IMR-90 (cell line): ENCODE measurements at regions not wholly inside any gene's neighbourhood (a gene's known extent, or its start where the extent isn't known, plus 50 kb on each side); places are given as distances from the start of the nearest gene placed in this dataset.
A peak's percentile ranks its signal among the peaks of the same experiment; 100 is the strongest.

Source experiments
- ATAC-seq: fragments of 200-7000 bp; cut with Tn5 transposase; 2 replicates; pipeline ENCODE4 v1.9.1; 2020; ENCODE audit warnings: low read depth, mild to moderate bottlenecking, moderate library complexity
- BruUV-seq: library from RNA; stranded (reverse); fragments of 400-500 nt; replicated peaks from 2 replicates; lab custom pipeline; 2021; lab: Mats Ljungman, UMichigan
- CTCF ChIA-PET: fragments of 300-600 bp; formaldehyde crosslinking; extraction: SDS; loops from one replicate; lab custom pipeline; 2021; ENCODE audit warnings: antibody characterized with exemption; lab: Yijun Ruan, JAX
- POLR2A ChIA-PET: fragments of 300-600 bp; sonication (Branson Sonifier 250); formaldehyde crosslinking; loops from one replicate; lab custom pipeline; 2022; ENCODE audit warnings: antibody characterized with exemption; ENCODE audit not compliant: unreplicated experiment; lab: Charles Lee
- DNase-seq: peaks from one replicate; pipeline ENCODE4 v3.0.0; 2013
- H2AFZ ChIP-seq: replicated peaks from 2 replicates; pipeline ENCODE3; 2013; ENCODE audit warnings: low read length, mild to moderate bottlenecking; ENCODE audit not compliant: poor library complexity
- H2AK5ac ChIP-seq: 2 replicates; pipeline ENCODE4 v1.6.1; 2013; ENCODE audit warnings: low read depth, low read length, inconsistent platforms
- H2AK9ac ChIP-seq: replicated peaks from 2 replicates; pipeline ENCODE3; 2013; ENCODE audit warnings: mild to moderate bottlenecking, low read depth, low read length, moderate library complexity; ENCODE audit not compliant: poor library complexity
- H2BK120ac ChIP-seq: 2 replicates; pipeline ENCODE4 v1.6.1; 2013; ENCODE audit warnings: low read depth, low read length, inconsistent platforms
- H2BK15ac ChIP-seq: 3 replicates; pipeline ENCODE4 v1.6.1; 2013; ENCODE audit warnings: low read depth, low read length, inconsistent platforms
- H2BK20ac ChIP-seq: 2 replicates; pipeline ENCODE4 v1.6.1; 2013; ENCODE audit warnings: low read depth, mild to moderate bottlenecking, inconsistent platforms, low read length, moderate library complexity
- H2BK5ac ChIP-seq: 2 replicates; pipeline ENCODE4 v1.6.1; 2013; ENCODE audit warnings: mild to moderate bottlenecking, low read depth, low read length, inconsistent platforms; ENCODE audit not compliant: poor library complexity, severe bottlenecking
- H3K14ac ChIP-seq: replicated peaks from 2 replicates; pipeline ENCODE4 v1.6.1; 2013; ENCODE audit warnings: low read depth, low read length, inconsistent platforms
- H3K18ac ChIP-seq: 2 replicates; pipeline ENCODE4 v1.6.1; 2013; ENCODE audit warnings: low read depth, low read length, control low read depth
- H3K23ac ChIP-seq: 2 replicates; pipeline ENCODE4 v1.6.1; 2013; ENCODE audit warnings: low read depth, low read length, inconsistent platforms
- H3K27ac ChIP-seq: 2 replicates; pipeline ENCODE4 v1.5.1; 2013; ENCODE audit warnings: mild to moderate bottlenecking, control low read depth, low read length; ENCODE audit not compliant: insufficient read depth
- H3K27me3 ChIP-seq: 2 replicates; pipeline ENCODE4 v1.6.1; 2013; ENCODE audit warnings: low read length; ENCODE audit not compliant: control insufficient read depth, insufficient read depth
- H3K36me3 ChIP-seq: 2 replicates; pipeline ENCODE4 v1.6.1; 2013; ENCODE audit warnings: low read length, mixed read lengths; ENCODE audit not compliant: control insufficient read depth, insufficient read depth
- H3K4ac ChIP-seq: 2 replicates; pipeline ENCODE4 v1.6.1; 2013; ENCODE audit warnings: low read depth, low read length, inconsistent platforms
- H3K4me1 ChIP-seq: 2 replicates; pipeline ENCODE4 v1.6.1; 2013; ENCODE audit warnings: low read length, mixed read lengths; ENCODE audit not compliant: control insufficient read depth, insufficient read depth
- H3K4me2 ChIP-seq: 2 replicates; pipeline ENCODE4 v1.6.1; 2013; ENCODE audit warnings: low read depth, mild to moderate bottlenecking, control low read depth, low read length, moderate library complexity
- H3K4me3 ChIP-seq: 2 replicates; pipeline ENCODE4 v1.5.1; 2013; ENCODE audit warnings: low read depth, mild to moderate bottlenecking, control low read depth, low read length, moderate library complexity; ENCODE audit not compliant: insufficient read depth
- H3K56ac ChIP-seq: 2 replicates; pipeline ENCODE4 v1.6.1; 2013; ENCODE audit warnings: low read length, inconsistent platforms; ENCODE audit not compliant: insufficient read depth; ENCODE audit errors: extremely low read depth
- H3K79me1 ChIP-seq, 2 experiments: 2 replicates each; pipeline ENCODE4 v1.6.1; 2013; ENCODE audit warnings: low read length in 2 of 2, inconsistent platforms in 1 of 2, low read depth in 1 of 2
- H3K9ac ChIP-seq: 2 replicates; pipeline ENCODE4 v1.6.1; 2013; ENCODE audit warnings: low read depth, low read length, control low read depth
- H3K9me1 ChIP-seq: 2 replicates; pipeline ENCODE4 v1.6.1; 2013; ENCODE audit warnings: low read length, inconsistent platforms; ENCODE audit not compliant: insufficient read depth
- H3K9me3 ChIP-seq: 2 replicates; pipeline ENCODE4 v1.6.1; 2013; ENCODE audit warnings: low read length; ENCODE audit not compliant: control insufficient read depth, insufficient read depth
- H4K20me1 ChIP-seq: 2 replicates; pipeline ENCODE4 v1.6.1; 2013; ENCODE audit warnings: low read length, inconsistent platforms; ENCODE audit not compliant: insufficient read depth
- H4K5ac ChIP-seq: 2 replicates; pipeline ENCODE4 v1.6.1; 2013; ENCODE audit warnings: mild to moderate bottlenecking, low read depth, low read length, control low read depth
- H4K8ac ChIP-seq, 2 experiments: 2 replicates each; pipeline ENCODE4 v1.6.1; 2013; ENCODE audit warnings: low read depth in 2 of 2, low read length in 2 of 2, control low read depth in 1 of 2, inconsistent platforms in 1 of 2
- H4K91ac ChIP-seq: 2 replicates; pipeline ENCODE4 v1.6.1; 2013; ENCODE audit warnings: low read depth, low read length, inconsistent platforms; ENCODE audit not compliant: insufficient read depth
- MAFK ChIP-seq: IDR thresholded peaks from 2 replicates; pipeline ENCODE4 v1.6.1; 2012; ENCODE audit warnings: low read depth, low read length, improper control_type of control experiment
- MAZ ChIP-seq: IDR thresholded peaks from 2 replicates; pipeline ENCODE4 v1.6.1; 2012; ENCODE audit warnings: low read depth, mild to moderate bottlenecking, low read length, improper control_type of control experiment, moderate library complexity, borderline replicate concordance
- WGBS, 2 experiments: methylation state at CpG; one replicate each; pipeline versions ENCODE4 v1.1.5 to v1.1.7; 2013; ENCODE audit warnings: missing lambda C conversion rate in 2 of 2; ENCODE audit not compliant: insufficient read length in 1 of 2; ENCODE audit errors: extremely low coverage in 2 of 2; 5-methylcytosine and 5-hydroxymethylcytosine counted together
- dilution Hi-C: fragments of 300-500 bp; cut with HindIII; formaldehyde crosslinking; loops from one replicate; pipeline ENCODE4 v1.14.3; 2018; ENCODE audit warnings: low sequenced_read_pairs; ENCODE audit not compliant: unreplicated experiment
- in situ Hi-C: fragments of 300-500 bp; cut with MboI; formaldehyde crosslinking; loops from 3 replicates; pipeline ENCODE4 v1.14.3; 2019; ENCODE audit warnings: low sequenced_read_pairs, inconsistent platforms, mixed read lengths
- intact Hi-C: fragments of 100-400 bp; cut with micrococcal nuclease; formaldehyde crosslinking; loops from 2 replicates; pipeline ENCODE4 v1.10.0; 2022
- TF ChIP-seq, protein P1 (sequence below): fragments of 150-350 bp; IDR thresholded peaks from 2 replicates; pipeline ENCODE4 v1.6.1; 2017; ENCODE audit warnings: mild to moderate bottlenecking, antibody characterized with exemption, low read length, low read depth

DNA sequence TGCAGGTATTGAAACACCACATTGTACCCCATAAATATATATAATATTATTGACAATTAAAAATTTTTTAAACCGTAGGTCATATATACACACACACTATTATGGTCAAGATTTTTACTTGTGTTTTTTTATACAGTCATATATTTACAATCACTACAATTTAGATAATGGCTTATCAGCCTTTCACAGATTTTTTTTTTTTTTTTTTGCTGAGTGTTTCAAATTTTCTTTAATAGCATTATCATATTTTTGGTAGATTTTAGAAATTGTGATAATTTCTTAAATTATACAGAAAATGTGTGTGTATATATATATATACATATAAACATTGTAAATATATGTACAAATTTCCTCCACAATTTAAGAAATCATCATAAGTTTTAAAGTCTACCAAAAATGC lies 68.6 kb upstream of the RGS2 start:
- TF ChIP-seq, protein P1, sequence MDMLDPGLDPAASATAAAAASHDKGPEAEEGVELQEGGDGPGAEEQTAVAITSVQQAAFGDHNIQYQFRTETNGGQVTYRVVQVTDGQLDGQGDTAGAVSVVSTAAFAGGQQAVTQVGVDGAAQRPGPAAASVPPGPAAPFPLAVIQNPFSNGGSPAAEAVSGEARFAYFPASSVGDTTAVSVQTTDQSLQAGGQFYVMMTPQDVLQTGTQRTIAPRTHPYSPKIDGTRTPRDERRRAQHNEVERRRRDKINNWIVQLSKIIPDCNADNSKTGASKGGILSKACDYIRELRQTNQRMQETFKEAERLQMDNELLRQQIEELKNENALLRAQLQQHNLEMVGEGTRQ, result no peak
- peak; percentile 61 for TF ChIP-seq MAFK
- TF ChIP-seq MAZ, result no peak
- Histone ChIP-seq H2AK9ac (no peak overlapping the region), H4K5ac (no peak overlapping the region), H3K18ac (no peak overlapping the region), H3K4me3 (no peak overlapping the region), H2AFZ (no peak overlapping the region), H3K79me1 (no peaks in the 10 kb centered on the region), H3K23ac (no peak overlapping the region), H2BK5ac (no peak overlapping the region), H3K36me3 (no peaks in the 10 kb centered on the region), H2BK20ac (no peak overlapping the region), H4K8ac (no peak overlapping the region), H3K4me2 (no peak overlapping the region), H3K9me1 (no peaks in the 10 kb centered on the region), H3K27me3 (no peaks in the 10 kb centered on the region), H2AK5ac (no peak overlapping the region), H4K91ac (no peak overlapping the region), H3K14ac (no peak overlapping the region), H3K9me3 (peaks cover 3% of the 10 kb centered on the region), H3K4me1 (peaks cover 2% of the 10 kb centered on the region; the same call in 1 of the 2 replicates), H4K20me1 (no peaks in the 10 kb centered on the region), H2BK120ac (no peak overlapping the region), H3K56ac (no peak overlapping the region), H3K27ac (no peak overlapping the region), H2BK15ac (no peak overlapping the region), H3K4ac (no peak overlapping the region), H3K9ac (no peak overlapping the region)
- BruUV-seq, result no TSS peak
- ATAC-seq, result no peak
- dilution Hi-C loops (no loop called here), intact Hi-C loops (no loop called here), in situ Hi-C loops (no loop called here)
- DNase-seq, result no peak
- ChIA-PET POLR2A (no interaction called here), CTCF (no interaction called here)
- WGBS, 2 experiments, result no CpG with 5 or more reads among the region's 1 CpG
